T47D (cell line): ENCODE measurements at regions not wholly inside any gene's neighbourhood (a gene's known extent, or its start where the extent isn't known, plus 50 kb on each side); places are given as distances from the start of the nearest gene placed in this dataset.
"Not testable (repeated sequence)": the region's sequence is repeated elsewhere in the genome, so short reads cannot be mapped to it uniquely, and the experiment has no call there.

Experiments used
- DNase-seq, 2 experiments: peaks; one replicate each; pipeline versions ENCODE4 v3.0.0 to v3.0.0-alpha.2; 2011 to 2012; ENCODE audit warnings: low read depth in 1 of 2, low spot score in 1 of 2
- JUND ChIP-seq: IDR thresholded peaks from 2 replicates; pipeline ENCODE4 v1.6.1; 2012; ENCODE audit warnings: low read depth
- in situ Hi-C: cut with HindIII; loops from 2 replicates; pipeline ENCODE4 v1.10.0; 2016; ENCODE audit warnings: low sequenced_read_pairs, low pct_unique_long_range_greater_than_20kb

- DNase-seq = no peak
- TF ChIP-seq JUND = no peak
- in situ Hi-C loops = no loop called here
These were observed 57.7 kb upstream of the ATXN3L start for GRCh38 chrX:13377550-13377934.

GRCh38 chrX:13376857-13377549 is 57.1 kb upstream of the ATXN3L start:
- TF ChIP-seq JUND = no peak
- in situ Hi-C loops = no loop called here
- DNase-seq = peak; percentile 39 to 90

- in situ Hi-C loops, DNase-seq: not testable (repeated sequence)
These were observed 55.7 kb upstream of the ATXN3L start for GRCh38 chrX:13375596-13375995.

- no peak for DNase-seq
- TF ChIP-seq JUND = no peak
- in situ Hi-C loops = no loop called here
These were observed 54.5 kb upstream of the ATXN3L start for GRCh38 chrX:13374364-13374763.

GRCh38 chrX:13373431-13374187 is 53.8 kb upstream of the ATXN3L start:
- TF ChIP-seq JUND = no peak
- no peak for DNase-seq
- in situ Hi-C loops = no loop called here

GRCh38 chrX:13373027-13373426 is 53.2 kb upstream of the ATXN3L start:
- no peak for DNase-seq
- TF ChIP-seq JUND = no peak
- in situ Hi-C loops = no loop called here

- TF ChIP-seq JUND = no peak
- DNase-seq = no peak
- in situ Hi-C loops = no loop called here
These were observed 52.5 kb upstream of the ATXN3L start for GRCh38 chrX:13372203-13372980.

GRCh38 chrX:13371186-13371585 is 51.3 kb upstream of the ATXN3L start:
- in situ Hi-C loops = no loop called here
- TF ChIP-seq JUND = no peak
- DNase-seq = no peak

GRCh38 chrX:13370713-13371112 is 50.9 kb upstream of the ATXN3L start:
- in situ Hi-C loops = no loop called here
- no peak for DNase-seq
- no peak for TF ChIP-seq JUND
